ENCODE measurements at regions not wholly inside any gene's neighbourhood (a gene's known extent, or its start where the extent isn't known, plus 50 kb on each side); places are given as distances from the start of the nearest gene placed in this dataset.

DNA sequence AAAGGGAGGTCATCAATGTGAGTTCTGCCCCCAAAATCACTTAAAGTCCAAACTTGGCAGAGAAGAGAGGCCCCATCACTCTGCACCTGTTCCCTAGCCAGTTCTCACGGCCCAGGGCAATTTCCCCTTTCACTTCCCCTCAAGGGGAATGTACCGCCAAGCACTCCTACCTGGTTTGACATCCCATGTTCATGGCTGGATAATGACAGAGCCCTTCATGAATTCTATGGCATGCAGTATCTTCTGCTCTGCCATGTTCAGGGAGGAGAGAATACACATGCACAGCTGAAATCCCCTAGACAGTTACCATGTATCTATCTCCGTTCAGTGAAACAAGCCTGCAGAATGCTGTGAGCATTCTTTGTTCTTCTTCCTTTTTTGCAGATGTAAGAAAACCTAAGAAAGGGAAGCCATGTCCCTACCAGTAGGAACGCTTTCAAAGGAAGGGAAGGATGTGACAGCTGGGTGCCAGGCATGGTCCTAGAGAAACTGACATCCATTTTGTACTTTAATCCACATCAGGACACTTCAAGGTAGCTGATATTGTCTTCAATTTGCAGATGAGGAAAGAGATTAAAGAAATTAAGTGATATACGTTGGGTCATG, 79.8 kb upstream of the ARID1B start:
- TF ChIP-seq POLR2AphosphoS5 (IDR thresholded peaks at IDR 0.05) = no peak
- TF ChIP-seq, protein P1, sequence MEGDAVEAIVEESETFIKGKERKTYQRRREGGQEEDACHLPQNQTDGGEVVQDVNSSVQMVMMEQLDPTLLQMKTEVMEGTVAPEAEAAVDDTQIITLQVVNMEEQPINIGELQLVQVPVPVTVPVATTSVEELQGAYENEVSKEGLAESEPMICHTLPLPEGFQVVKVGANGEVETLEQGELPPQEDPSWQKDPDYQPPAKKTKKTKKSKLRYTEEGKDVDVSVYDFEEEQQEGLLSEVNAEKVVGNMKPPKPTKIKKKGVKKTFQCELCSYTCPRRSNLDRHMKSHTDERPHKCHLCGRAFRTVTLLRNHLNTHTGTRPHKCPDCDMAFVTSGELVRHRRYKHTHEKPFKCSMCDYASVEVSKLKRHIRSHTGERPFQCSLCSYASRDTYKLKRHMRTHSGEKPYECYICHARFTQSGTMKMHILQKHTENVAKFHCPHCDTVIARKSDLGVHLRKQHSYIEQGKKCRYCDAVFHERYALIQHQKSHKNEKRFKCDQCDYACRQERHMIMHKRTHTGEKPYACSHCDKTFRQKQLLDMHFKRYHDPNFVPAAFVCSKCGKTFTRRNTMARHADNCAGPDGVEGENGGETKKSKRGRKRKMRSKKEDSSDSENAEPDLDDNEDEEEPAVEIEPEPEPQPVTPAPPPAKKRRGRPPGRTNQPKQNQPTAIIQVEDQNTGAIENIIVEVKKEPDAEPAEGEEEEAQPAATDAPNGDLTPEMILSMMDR (IDR thresholded peaks at IDR 0.05) = no peak
- no peak for TF ChIP-seq EP300 (IDR thresholded peaks at IDR 0.05)

Measured in esophagus muscularis mucosa (tissue), 4 donors.